Naive thymus-derived CD8-positive, alpha-beta T cell (primary cell): ENCODE measurements at regions not wholly inside any gene's neighbourhood (a gene's known extent, or its start where the extent isn't known, plus 50 kb on each side); places are given as distances from the start of the nearest gene placed in this dataset.

Experiments used
- ATAC-seq, 2 donors: fragments of 150-1000 bp; cut with Tn5 transposase in 1 of 2; sonication (Bioruptor Pico), chemical (Tn5 transposase) in 1 of 2; 1 replicate in 1 of 2; 2 replicates in 1 of 2; pipeline ENCODE4 v1.10.0; 2021; ENCODE audit warnings: mild to moderate bottlenecking in 2 of 2, moderate library complexity in 2 of 2
- POLR2A ChIA-PET: fragments of 350-600 bp; sonication (Branson Sonifier 250); formaldehyde crosslinking; loops from one replicate; lab custom pipeline; 2021; ENCODE audit warnings: antibody characterized with exemption; lab: Charles Lee
- DNase-seq, 10 donors: peaks; one replicate each; pipeline versions ENCODE4 v3.0.0 to v3.0.0-alpha.2; 2020 to 2022
- H3K27ac Mint-ChIP-seq, 10 donors: one replicate each; pipeline ENCODE4 v1.8.0; 2020 to 2022; ENCODE audit warnings: mild to moderate bottlenecking in 10 of 10, mixed read lengths in 10 of 10, moderate library complexity in 4 of 10, inconsistent platforms in 1 of 10
- H3K27me3 Mint-ChIP-seq, 5 donors: one replicate each; pipeline ENCODE4 v1.8.0; 2021 to 2022; ENCODE audit warnings: mixed read lengths in 5 of 5
- H3K36me3 Mint-ChIP-seq, 3 donors: one replicate each; pipeline ENCODE4 v1.8.0; 2020 to 2022; ENCODE audit warnings: mixed read lengths in 3 of 3, mild to moderate bottlenecking in 2 of 3, inconsistent platforms in 1 of 3
- H3K4me1 Mint-ChIP-seq, 4 donors: one replicate each; pipeline ENCODE4 v1.8.0; 2021 to 2022; ENCODE audit warnings: mixed read lengths in 4 of 4
- H3K4me3 Mint-ChIP-seq, 10 donors: one replicate each; pipeline ENCODE4 v1.8.0; 2020 to 2022; ENCODE audit warnings: mild to moderate bottlenecking in 10 of 10, mixed read lengths in 10 of 10, moderate library complexity in 6 of 10, inconsistent platforms in 1 of 10
- H3K9me3 Mint-ChIP-seq, 9 donors: one replicate each; pipeline ENCODE4 v1.8.0; 2020 to 2022; ENCODE audit warnings: mixed read lengths in 9 of 9, mild to moderate bottlenecking in 3 of 9, inconsistent platforms in 1 of 9, moderate library complexity in 1 of 9

- POLR2A ChIA-PET = no interaction called here
- Mint-ChIP-seq H3K4me1 (no peaks in the 10 kb centered on the region), H3K36me3 (no peaks in the 10 kb centered on the region), H3K27me3 (peaks cover 0 to 8% (median 2%) of the 10 kb centered on the region in 5 donors), H3K27ac (no peak overlapping the region), H3K4me3 (no peak overlapping the region), H3K9me3 (no peaks in the 10 kb centered on the region)
- ATAC-seq (no peak), DNase-seq (no peak)
These were observed 349.3 kb downstream of the RBM26 start for GRCh38 chr13:79056706-79057105.

DNA sequence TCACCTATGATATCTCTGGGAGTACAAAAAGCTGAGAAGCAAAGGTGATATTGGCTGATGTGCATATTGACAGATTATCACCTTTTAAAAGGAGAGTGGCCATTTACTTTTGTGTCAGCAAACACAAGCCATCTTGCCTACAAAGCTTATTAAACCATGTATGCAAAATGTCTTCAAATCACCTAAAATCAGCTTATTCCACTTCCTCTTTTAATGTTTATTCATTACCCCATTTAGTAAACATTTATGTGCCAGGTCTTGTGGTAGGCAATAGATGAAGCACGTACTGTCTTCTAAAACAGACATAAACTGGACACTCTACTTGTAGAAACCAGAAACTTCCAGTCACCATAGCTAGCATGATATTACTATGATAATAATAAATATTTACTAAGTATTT is 354.6 kb downstream of the RBM26 start:
- Mint-ChIP-seq H3K36me3 (no peaks in the 10 kb centered on the region), H3K4me3 (no peak overlapping the region), H3K4me1 (no peaks in the 10 kb centered on the region), H3K9me3 (peaks cover 0 to 5% (median 0%) of the 10 kb centered on the region in 9 donors), H3K27ac (no peak overlapping the region), H3K27me3 (peaks cover 0 to 7% (median 2%) of the 10 kb centered on the region in 5 donors)
- POLR2A ChIA-PET = no interaction called here
- no peak for ATAC-seq
- no peak for DNase-seq

GRCh38 chr13:79044415-79044814 is 361.6 kb downstream of the RBM26 start:
- H3K27me3 Mint-ChIP-seq = peaks cover 1 to 12% (median 6%) of the 10 kb centered on the region in 5 donors

GRCh38 chr13:79043208-79043607 is 362.8 kb downstream of the RBM26 start:
- Mint-ChIP-seq H3K36me3 (no peaks in the 10 kb centered on the region), H3K9me3 (no peaks in the 10 kb centered on the region), H3K4me3 (no peak overlapping the region), H3K4me1 (no peaks in the 10 kb centered on the region), H3K27me3 (peaks cover 1 to 12% (median 7%) of the 10 kb centered on the region in 5 donors), H3K27ac (no peak overlapping the region)
- POLR2A ChIA-PET = no interaction called here
- DNase-seq (no peak), ATAC-seq (no peak)

More at GRCh38 chr13:79044415-79044814, 361.6 kb downstream of the RBM26 start:
- no peaks in the 10 kb centered on the region for H3K9me3 Mint-ChIP-seq
- no peak for ATAC-seq
- H3K27ac Mint-ChIP-seq = no peak overlapping the region
- no peak overlapping the region for H3K4me3 Mint-ChIP-seq
- POLR2A ChIA-PET = no interaction called here
- no peaks in the 10 kb centered on the region for H3K36me3 Mint-ChIP-seq
- DNase-seq = no peak
- no peaks in the 10 kb centered on the region for H3K4me1 Mint-ChIP-seq

DNA sequence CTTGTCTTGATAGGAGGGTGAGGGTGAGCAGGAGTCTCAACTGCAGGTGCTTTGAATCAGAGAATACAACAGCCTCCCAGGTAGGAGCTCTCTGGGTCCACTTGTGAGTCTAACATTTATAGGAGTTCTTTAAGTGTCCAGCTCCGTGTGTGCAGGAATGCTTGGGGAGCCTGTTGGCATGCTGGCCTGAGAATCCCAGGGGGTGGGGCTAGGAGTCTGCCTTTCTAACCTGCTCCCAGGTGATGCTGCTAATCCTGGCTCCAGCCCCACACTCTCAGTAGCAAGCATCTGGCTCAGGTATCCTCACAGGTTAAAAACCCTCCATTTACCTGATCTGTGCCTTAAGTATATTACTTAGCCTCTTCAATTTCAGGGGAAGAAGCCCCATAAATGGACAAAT is 368.9 kb downstream of the RBM26 start:
- ATAC-seq (no peak), DNase-seq (no peak)
- Mint-ChIP-seq H3K27ac (no peak overlapping the region), H3K4me3 (no peak overlapping the region), H3K36me3 (no peaks in the 10 kb centered on the region), H3K4me1 (no peaks in the 10 kb centered on the region), H3K27me3 (peaks cover 5 to 23% (median 7%) of the 10 kb centered on the region in 5 donors), H3K9me3 (no peaks in the 10 kb centered on the region)
- POLR2A ChIA-PET = no interaction called here

DNA sequence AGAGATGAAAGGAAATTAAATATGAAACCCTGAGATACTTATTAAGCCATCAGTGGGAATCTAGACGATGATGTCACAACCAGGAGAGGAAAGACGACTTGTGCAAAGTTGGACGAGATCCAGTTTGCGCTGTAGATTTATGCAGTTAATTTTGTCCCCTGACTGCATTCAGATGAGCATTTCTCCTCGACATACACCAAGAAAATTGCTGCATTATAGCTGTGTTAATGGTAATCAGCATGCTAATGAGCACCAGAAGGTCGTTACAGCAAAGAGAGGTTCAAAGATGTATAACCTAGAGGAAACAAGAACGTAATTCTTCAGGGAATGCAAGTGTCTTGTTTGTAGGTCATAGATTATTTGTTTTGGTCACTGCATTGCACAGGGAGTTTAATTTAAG is 371.7 kb downstream of the RBM26 start:
- ATAC-seq (no peak), DNase-seq (no peak)
- H3K4me3 Mint-ChIP-seq = no peak overlapping the region
- H3K9me3 Mint-ChIP-seq = no peaks in the 10 kb centered on the region
- H3K27me3 Mint-ChIP-seq = peaks cover 7 to 26% (median 11%) of the 10 kb centered on the region in 5 donors
- no peaks in the 10 kb centered on the region for H3K36me3 Mint-ChIP-seq
- POLR2A ChIA-PET = no interaction called here
- H3K4me1 Mint-ChIP-seq = no peaks in the 10 kb centered on the region
- H3K27ac Mint-ChIP-seq = no peak overlapping the region

DNA sequence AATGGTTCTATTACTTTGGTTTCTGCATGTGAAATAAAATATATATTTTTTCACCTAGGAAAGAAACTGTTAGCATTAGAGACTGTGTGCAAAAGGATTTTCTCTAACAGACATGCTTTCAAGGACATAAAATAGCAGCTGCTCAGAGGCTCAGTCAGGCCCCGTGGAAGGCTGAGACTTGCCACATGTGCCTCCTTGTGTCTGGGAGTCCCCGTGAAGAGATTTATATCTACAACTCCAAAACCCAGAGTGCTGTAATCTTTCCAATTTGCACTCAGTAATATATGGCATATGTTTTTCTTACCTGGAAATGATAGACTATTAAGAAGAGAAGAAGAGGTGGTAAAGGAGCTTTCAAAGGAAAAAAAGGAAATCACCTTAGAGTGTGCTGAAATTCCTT is 371.6 kb upstream of the OBI1 start:
- H3K36me3 Mint-ChIP-seq = no peaks in the 10 kb centered on the region
- H3K4me1 Mint-ChIP-seq = no peaks in the 10 kb centered on the region
- POLR2A ChIA-PET = no interaction called here
- no peak for ATAC-seq
- H3K27me3 Mint-ChIP-seq = peaks cover 7 to 29% (median 10%) of the 10 kb centered on the region in 5 donors
- H3K27ac Mint-ChIP-seq = no peak overlapping the region
- no peak overlapping the region for H3K4me3 Mint-ChIP-seq
- no peak for DNase-seq
- no peaks in the 10 kb centered on the region for H3K9me3 Mint-ChIP-seq

DNA sequence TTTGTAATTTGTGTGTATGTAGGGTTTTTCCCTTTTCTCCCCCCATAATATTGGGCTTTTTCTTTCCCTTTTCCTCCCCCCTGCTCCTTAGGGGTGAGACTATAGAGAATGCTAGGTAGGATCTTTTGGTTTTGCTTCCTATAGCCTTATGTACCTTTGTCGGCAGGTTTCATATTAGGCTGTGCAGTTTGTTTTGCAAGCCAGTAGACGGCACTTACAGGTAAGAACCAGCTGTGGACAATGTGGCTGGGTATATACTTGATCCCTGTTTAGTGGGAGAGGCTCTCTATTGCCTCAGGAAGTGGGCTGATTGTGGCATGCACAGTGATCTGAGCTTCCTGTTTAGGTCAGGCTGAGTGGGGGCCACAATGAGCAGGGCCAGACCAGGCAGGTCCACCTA is 359.2 kb upstream of the OBI1 start:
- no peak overlapping the region for H3K4me3 Mint-ChIP-seq

GRCh38 chr13:79011179-79011578 is 352.2 kb upstream of the OBI1 start:
- POLR2A ChIA-PET = no interaction called here
- H3K36me3 Mint-ChIP-seq = peaks cover 0 to 11% (median 2%) of the 10 kb centered on the region in 3 donors
- no peak for ATAC-seq
- no peak for DNase-seq
- H3K27me3 Mint-ChIP-seq = peaks cover 6 to 22% (median 8%) of the 10 kb centered on the region in 5 donors
- H3K27ac Mint-ChIP-seq = no peak overlapping the region
- H3K4me1 Mint-ChIP-seq = peaks cover 0 to 1% (median 0%) of the 10 kb centered on the region in 4 donors
- peaks cover 0 to 22% (median 7%) of the 10 kb centered on the region in 9 donors for H3K9me3 Mint-ChIP-seq
- no peak overlapping the region for H3K4me3 Mint-ChIP-seq

More for the DNA sequence above, 359.2 kb upstream of the OBI1 start:
- no peak for DNase-seq
- Mint-ChIP-seq H3K27me3 (peaks cover 5 to 17% (median 12%) of the 10 kb centered on the region in 5 donors), H3K27ac (peak overlapping the region in 1 of 10 donors; percentile 27), H3K36me3 (peaks cover 0 to 22% (median 8%) of the 10 kb centered on the region in 3 donors), H3K4me1 (no peaks in the 10 kb centered on the region), H3K9me3 (peaks cover 0 to 49% (median 30%) of the 10 kb centered on the region in 9 donors)
- ATAC-seq = no peak
- POLR2A ChIA-PET = no interaction called here

DNA sequence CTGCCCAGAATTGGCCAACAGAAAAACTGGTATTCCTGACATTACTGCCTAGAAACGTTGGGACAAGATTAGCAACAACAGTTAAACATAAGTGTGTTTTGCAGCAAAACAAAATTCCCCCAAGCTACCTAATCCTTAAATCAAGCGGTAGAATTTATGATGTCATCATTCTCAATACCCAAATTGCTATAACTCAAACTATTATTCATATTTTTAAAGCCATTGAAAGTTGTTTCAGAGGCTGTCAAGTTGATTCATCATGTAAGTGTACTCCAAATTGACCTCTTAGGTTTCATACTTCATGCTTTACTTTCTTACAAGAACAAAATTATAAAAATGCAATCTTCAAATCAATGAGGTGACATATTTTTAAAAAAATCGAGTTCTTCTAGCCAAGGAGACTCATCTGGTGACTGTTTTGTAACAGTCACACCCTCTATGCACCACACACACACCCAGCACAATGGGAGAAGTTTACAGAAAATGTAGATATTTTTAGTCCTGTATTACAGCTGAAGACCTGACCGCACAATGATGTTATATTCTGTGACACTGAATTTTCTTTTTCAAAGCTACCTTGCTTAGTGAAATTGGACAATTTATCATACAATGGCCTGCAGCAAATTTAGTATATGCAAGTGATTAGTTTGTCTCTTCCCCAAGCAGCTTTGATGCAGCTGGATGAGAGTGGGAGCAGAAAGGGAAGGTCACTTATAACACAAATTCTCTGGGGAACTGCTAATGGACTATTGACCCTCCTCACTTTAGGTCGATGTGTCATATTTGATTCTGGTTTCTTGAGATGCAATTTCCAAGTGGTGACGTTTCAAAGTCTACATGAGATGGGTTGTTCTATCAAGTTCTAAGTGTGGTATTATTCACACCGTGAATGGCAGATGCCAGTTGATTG is 345.3 kb upstream of the OBI1 start:
- no peak for DNase-seq
- H3K27me3 Mint-ChIP-seq = peaks cover 0 to 9% (median 3%) of the 10 kb centered on the region in 5 donors
- ATAC-seq = no peak
- POLR2A ChIA-PET = interaction anchor here (0.6 kb wide), 1 partner anchor 1541 kb away, joined by 5 read pairs; no protein-coding TSS in a partner anchor
- no peak overlapping the region for H3K4me3 Mint-ChIP-seq
- H3K36me3 Mint-ChIP-seq = no peaks in the 10 kb centered on the region
- peaks cover 0 to 1% (median 0%) of the 10 kb centered on the region in 4 donors for H3K4me1 Mint-ChIP-seq
- H3K27ac Mint-ChIP-seq = no peak overlapping the region
- no peaks in the 10 kb centered on the region for H3K9me3 Mint-ChIP-seq

- no peak for DNase-seq
- POLR2A ChIA-PET = no interaction called here
- no peak for ATAC-seq
- no peaks in the 10 kb centered on the region for H3K4me1 Mint-ChIP-seq
- H3K27ac Mint-ChIP-seq = no peak overlapping the region
- peaks cover 3 to 13% (median 12%) of the 10 kb centered on the region in 5 donors for H3K27me3 Mint-ChIP-seq
- H3K9me3 Mint-ChIP-seq = no peaks in the 10 kb centered on the region
- no peaks in the 10 kb centered on the region for H3K36me3 Mint-ChIP-seq
- H3K4me3 Mint-ChIP-seq = no peak overlapping the region
These were observed 340.5 kb upstream of the OBI1 start for GRCh38 chr13:78999494-78999893.

DNA sequence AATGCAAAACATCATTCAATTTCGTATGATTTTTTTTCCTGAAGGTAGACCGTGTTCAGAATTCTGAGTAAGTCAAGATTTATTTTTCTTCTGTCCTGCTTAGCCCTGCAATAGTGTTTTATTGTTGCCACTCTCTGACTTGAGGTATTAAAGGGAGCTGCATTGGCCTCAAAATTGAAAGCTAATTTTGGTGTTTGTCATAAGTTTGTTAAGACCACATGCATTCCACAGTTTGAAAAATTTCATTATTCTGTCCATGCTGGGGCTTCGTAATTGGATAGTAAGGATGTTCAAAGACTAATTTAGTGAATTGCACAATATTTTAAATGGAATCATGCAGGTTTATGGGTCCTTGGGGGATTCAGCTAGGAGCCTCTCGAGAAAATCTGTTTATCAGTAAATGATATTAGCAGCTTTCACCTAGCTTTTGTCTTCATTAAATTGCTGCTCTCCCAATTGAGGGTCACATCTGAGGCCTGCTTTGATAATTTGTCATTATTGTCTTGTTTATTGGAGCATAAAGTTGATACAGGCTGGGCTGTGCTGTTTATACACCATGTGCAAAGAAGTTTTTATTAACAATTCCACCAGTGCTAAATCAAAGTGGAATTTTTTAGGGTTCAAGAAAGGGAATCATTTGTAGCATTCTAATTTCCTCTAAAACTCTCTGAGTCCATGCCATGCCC is 339.8 kb upstream of the OBI1 start:
- Mint-ChIP-seq H3K36me3 (no peaks in the 10 kb centered on the region), H3K4me3 (no peak overlapping the region), H3K27ac (no peak overlapping the region), H3K4me1 (no peaks in the 10 kb centered on the region), H3K27me3 (peaks cover 3 to 17% (median 13%) of the 10 kb centered on the region in 5 donors), H3K9me3 (no peaks in the 10 kb centered on the region)
- POLR2A ChIA-PET = no interaction called here
- DNase-seq = no peak
- ATAC-seq = no peak
